Activated CD4-positive, alpha-beta T cell treated with anti-CD3 and anti-CD28 coated beads, Interleukin-2, amount 50 U/mL, for 1 hour (primary cell): ENCODE measurements at regions not wholly inside any gene's neighbourhood (a gene's known extent, or its start where the extent isn't known, plus 50 kb on each side); places are given as distances from the start of the nearest gene placed in this dataset.

Experiments used
- DNase-seq: peaks from one replicate; pipeline ENCODE4 v3.0.0-alpha.2; 2020

DNA sequence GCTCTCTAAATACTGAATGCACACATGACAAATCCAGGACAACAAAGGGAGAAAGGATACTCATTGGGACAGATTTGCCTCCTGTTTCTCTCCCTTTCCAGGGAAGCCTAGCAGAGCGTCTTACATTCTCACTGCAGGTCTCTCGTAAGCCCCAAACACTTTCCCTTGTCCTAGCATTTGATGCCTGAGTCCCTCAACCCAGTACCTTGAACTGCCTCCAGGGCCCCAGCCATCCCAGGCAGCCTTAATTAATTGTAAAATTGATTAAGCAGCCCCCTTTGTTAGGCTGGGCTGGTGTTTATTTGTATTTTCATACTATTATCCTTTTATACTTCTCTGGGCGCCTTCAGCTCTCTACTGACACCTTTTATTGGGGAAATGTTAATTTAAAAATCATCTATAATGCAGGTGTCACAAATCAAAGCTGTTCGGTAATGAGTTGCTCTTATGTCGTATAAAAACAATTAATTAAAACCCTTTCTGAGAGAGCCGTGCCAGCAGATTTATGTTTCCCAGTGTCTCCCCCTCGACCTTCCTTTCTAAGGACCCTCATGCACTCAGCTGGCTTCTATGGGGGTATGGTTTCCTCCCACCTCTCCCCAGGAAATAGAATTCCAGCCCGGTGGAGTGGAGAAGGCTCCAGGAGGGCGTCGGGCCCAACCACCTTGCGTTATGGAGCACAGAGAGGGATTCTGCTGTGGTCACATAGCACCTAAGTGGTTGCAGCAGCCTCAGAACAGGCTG, 243.8 kb downstream of the RPS24 start:
- no peak for DNase-seq

DNA sequence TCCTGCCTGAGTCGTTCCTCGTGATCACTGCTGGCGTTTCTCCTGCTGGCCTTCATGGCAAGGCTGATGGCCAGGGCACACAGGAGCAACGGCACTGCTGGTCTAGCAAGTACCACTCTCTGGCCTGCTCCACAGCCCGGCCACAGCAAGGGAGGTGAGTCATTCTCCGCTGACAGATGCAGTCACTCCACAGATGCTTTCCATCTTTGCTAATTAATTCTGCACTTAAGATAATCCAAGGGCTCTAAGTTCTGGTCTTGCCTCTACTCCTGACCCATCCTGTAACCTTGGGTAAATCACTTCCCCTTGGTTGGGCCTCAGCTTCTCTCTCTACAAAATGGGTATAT, 244.4 kb downstream of the RPS24 start:
- DNase-seq = no peak

GRCh38 chr10:78279756-78280155, 246.1 kb downstream of the RPS24 start:
- DNase-seq = no peak

DNA sequence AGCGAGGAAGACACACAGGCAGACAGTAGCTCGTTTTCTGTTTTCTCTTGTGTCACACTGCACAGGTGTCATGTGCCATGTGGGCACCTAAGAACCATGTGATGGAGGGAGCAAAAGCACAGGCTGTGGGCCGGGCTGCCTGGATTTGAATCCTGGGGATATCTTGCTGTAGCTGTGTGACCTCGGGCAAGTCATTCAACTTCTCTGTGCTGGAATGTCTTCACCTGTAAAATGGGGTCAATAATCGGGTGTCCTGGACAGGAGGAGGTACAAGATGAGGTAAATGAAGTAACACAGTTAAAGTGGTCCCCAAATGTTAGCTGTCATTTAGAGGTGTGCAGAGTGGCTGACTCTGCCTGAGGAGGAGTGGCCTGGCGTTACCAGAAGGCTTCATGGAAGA, 246.9 kb downstream of the RPS24 start:
- DNase-seq = no peak

- DNase-seq = no peak
Observed at GRCh38 chr10:78281627-78282026, 248.0 kb downstream of the RPS24 start.

GRCh38 chr10:78283069-78283682, 249.5 kb downstream of the RPS24 start:
- DNase-seq = no peak

GRCh38 chr10:78284381-78284780, 250.7 kb downstream of the RPS24 start:
- no peak for DNase-seq

DNA sequence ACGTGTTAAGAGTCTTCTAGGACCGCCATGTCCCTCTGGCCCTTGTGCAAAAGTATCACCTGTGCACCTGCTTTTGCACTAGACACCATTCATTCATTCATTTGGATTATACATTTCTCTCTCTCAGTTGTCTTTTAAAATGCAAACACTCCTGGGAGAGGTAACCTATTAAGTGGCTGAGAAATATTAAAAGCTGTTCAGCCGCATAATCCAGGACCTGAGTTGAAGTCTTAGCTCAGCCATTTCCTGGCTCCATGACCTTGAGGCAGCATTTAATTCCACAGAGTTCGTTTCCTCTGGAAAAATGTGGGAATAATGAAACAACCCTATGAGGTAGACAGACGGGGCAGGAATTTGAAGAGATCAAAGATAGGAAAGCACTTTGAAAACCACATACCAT, 251.6 kb downstream of the RPS24 start:
- no peak for DNase-seq

DNA sequence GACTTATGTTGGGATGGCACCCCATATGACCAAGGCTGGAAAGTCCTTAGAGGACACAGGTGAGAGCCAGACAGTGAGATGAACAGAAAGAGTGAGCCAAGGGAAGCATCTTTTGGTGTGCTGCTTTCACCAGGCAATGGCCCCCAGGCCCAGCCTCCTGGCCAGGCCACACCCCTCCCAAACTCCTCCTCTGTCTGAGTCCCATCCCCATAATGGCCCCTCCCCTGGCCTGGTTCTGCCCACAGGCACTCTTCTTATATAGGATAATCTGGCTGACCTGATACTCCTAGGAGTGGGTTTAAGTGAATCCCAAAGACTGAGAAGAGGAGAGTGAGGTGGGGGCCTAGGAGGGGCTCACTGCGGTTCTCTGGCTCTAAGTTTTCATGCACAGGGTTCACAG, 252.5 kb downstream of the RPS24 start:
- no peak for DNase-seq

GRCh38 chr10:78286668-78287067, 253.0 kb downstream of the RPS24 start:
- no peak for DNase-seq

DNA sequence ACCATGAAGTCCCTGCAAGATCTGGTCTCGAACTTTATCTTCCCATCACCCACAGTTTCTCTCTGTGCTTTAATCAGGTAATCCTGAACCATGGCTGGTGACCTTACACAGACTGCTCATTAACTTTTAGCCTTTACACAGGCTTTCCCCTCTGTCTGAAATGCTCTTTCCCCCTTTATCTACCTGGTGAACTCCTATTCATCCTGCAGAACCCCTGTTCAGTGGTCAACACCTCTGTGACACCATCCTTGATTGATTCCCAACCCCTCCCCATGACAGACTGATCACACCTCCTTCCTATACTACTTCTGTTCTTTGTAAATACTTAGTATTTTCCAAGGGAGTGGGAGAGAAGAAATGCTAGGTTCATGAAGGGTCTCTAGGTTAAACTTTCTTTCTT, 254.0 kb downstream of the RPS24 start:
- DNase-seq = no peak

- DNase-seq = no peak
Observed at GRCh38 chr10:78288663-78289062, 255.0 kb downstream of the RPS24 start.

GRCh38 chr10:78290131-78290750, 256.6 kb downstream of the RPS24 start:
- no peak for DNase-seq

GRCh38 chr10:78291722-78292121, 258.1 kb downstream of the RPS24 start:
- DNase-seq = no peak

DNA sequence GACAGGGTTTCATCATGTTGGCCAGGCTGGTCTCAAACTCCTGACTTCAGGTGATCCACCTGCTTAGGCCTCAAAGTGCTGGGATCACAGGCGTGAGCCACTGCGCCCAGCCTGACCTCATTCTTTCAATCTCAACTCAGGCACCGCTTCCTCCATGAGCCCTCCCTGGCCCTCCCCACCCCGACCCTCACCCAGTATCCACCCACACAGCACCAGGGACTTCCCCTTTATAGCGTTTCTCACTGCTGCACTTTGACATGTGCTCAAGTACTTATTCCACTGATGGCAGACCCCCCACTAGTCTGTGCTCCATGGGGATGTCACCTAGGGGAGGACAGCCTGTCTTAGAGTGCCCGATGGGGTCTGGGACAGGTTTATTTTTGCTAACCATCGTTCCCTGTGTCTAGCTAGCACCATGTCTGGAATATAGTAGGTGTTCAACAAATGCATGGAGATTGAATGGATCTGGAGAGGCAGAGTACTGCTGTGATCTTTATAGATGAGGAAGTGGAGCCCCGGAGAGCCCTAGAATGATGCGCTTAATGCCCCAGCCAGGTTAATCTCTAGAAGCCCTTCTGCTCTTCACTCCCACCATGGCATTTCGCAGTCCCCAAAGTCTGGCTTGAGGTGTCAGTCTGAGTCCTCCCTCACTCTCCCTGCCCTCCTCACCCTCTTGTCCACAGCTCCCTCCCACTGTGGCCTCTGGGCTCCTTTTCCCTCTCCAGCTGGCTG, 258.8 kb downstream of the RPS24 start:
- no peak for DNase-seq

DNA sequence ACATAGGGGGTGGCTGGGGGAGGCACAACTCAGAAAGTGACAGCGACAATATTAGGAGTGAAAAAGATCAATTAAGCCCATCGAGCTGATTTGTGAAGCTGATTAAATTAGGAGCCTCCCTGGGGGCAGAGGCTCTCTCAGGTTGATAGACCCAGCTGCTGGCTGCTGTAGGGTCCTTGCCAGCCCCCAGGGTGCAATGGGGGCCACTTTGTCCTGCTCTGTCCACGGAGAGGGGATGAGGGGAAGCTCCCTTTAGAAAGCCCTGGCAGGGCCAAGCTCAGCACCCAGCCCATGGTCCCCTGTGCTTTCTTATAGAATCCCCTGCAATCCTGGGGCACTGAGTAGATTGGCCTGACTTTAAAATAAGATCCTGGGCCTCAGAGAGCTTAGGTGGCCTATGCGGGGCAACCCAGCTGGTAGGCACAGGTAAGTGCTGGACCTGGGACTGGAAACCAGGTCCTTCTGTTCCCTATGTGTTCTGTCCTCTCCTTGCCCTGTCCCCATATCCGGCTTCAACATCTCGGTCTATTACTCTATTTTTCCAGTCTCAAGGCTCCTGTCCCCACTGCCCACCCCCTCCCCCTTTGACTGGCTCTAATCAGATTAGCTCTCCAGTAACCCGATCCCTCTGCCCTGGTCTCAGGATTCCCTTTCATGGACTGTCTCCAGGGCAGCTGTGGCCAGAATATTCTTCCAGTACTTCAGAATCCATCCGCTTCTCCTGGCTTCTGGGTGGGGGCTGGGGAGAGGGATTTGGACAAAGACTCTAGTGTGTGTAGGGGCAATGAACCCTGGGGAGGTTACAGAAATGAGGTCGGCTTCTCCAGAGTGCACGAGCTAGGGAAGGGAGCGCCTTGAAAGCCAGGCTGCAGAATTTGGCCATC, 259.6 kb downstream of the RPS24 start:
- DNase-seq = no peak

DNA sequence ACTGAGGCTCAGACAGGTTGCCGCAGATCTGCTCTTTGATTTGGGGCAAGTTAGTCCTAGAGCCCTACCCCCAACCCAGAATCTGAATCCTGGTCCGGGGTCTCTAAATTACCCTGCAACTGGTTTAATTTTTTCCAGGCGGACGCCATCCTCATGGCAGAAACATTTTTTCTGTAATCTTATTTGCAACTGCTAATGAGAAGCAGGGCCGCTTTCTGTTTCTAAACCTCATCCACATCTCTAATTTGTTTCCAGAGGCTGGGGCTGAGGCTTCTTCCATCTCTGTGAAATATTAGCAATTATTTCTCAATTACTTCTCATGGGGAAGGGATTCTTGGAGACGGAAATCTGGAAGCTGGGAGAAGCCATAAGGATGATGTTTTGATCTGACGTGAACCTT, 261.6 kb downstream of the RPS24 start:
- DNase-seq = no peak

- DNase-seq = no peak
Observed at GRCh38 chr10:78296785-78297184, 263.1 kb downstream of the RPS24 start.

DNA sequence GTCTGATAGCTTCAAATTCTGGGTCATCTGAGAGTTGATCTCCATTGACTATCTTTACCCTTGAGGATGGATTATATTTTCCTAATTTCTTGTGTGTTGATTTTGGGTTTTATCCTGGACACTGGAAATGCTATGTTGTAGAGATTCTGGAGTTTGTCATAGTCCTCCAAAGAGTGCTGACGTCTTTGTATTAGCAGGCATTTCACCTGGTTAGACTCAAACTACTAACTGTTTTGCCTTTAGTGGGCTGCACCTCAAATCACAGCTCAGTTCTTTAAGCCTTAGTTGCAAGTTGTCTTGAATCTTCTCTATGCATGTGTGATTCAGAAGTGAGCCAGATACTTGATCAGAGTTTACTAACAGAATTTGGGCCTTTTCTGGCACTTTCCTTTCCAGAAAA, 264.3 kb downstream of the RPS24 start:
- no peak for DNase-seq

DNA sequence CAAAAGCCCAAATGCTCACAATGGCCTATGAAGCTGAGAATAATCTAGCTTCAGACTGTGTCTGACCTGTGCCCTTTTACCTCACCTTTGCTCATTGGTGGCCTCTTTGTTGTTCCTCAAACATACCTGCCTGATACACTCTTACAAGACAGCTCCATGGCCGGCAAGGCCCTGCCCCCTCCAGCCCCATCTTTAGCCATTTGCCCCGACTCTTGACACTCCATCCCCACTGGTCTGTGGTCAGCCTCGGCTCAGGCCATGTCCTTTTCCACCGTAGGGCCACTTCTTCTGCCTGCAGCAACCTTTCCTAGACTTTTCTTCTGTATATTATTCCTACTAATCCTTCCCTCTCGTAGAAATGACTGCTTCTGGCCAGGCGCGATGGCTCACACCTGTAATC, 265.2 kb downstream of the RPS24 start:
- no peak for DNase-seq

DNA sequence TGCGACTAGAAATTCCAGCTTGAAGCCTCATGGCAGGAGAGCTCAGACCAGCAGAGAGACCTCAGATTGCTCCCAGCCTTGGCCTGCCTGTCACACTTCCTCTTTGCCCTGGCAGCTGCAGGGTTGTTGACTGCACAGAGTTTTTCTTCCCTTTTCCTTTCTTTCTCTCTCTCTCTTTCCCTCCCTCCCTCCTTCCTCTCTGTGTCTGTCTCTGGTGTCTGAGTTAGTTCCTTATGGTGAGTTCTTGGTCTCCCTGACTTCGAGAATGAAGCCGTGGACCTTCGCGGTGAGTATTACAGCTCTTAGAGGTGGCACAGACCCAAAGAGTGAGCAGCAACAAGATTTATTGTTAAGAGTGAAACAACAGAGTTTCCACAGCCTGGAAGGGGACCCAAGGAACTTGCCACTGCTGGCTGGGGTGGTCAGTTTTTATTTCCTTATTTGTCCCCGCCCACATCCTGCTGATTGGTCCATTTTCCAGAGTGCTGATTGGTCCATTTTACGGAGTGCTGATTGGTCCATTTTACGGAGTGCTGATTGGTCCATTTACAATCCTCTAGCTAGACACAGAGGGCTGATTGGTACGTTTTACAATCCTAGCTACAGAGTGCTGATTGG, 266.3 kb downstream of the RPS24 start:
- DNase-seq = no peak

DNA sequence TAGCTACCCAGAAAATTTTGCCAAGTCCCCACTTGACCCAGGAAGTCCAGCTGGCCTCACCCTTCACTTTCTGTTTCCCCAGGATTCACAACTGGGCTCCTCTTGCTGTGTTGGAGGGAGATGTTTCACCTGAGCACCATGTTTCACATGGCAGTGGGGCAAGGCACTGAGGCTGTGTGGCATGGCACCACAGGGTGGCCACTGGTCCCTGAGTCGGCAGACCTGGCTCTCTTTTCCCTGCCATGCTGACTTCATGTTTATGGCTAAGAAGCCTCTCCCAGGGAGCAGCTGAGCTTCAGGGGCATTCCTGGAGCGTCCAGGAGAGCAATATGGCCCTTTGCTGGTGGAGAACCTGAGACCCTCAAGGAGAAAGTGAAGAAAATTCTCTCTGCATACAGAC, 266.9 kb downstream of the RPS24 start:
- DNase-seq = no peak
